ENCODE measurements at regions not wholly inside any gene's neighbourhood (a gene's known extent, or its start where the extent isn't known, plus 50 kb on each side); places are given as distances from the start of the nearest gene placed in this dataset.

GRCh38 chr9:22373636-22374035 is 73.0 kb upstream of the DMRTA1 start:
- DNase-seq (no peak), ATAC-seq (no peak)
- H3K4me3 Mint-ChIP-seq = no peak overlapping the region
- H3K4me1 Mint-ChIP-seq (ENCODE audit: low read depth) = no peaks in the 10 kb centered on the region
- H3K36me3 Mint-ChIP-seq (ENCODE audit: insufficient read depth) = no peaks in the 10 kb centered on the region
- H3K9me3 Mint-ChIP-seq = no peaks in the 10 kb centered on the region
- no peaks in the 10 kb centered on the region for H3K27me3 Mint-ChIP-seq (ENCODE audit: low read depth)

GRCh38 chr9:22374051-22374450 is 72.6 kb upstream of the DMRTA1 start:
- Mint-ChIP-seq H3K27me3 (ENCODE audit: low read depth) (no peaks in the 10 kb centered on the region), H3K9me3 (no peaks in the 10 kb centered on the region), H3K36me3 (ENCODE audit: insufficient read depth) (no peaks in the 10 kb centered on the region), H3K4me3 (no peak overlapping the region), H3K4me1 (ENCODE audit: low read depth) (no peaks in the 10 kb centered on the region)
- no peak for DNase-seq
- no peak for ATAC-seq

GRCh38 chr9:22379272-22379671 is 67.4 kb upstream of the DMRTA1 start:
- no peak for ATAC-seq
- H3K4me1 Mint-ChIP-seq (ENCODE audit: low read depth) = no peaks in the 10 kb centered on the region
- H3K27me3 Mint-ChIP-seq (ENCODE audit: low read depth) = peaks cover 2% of the 10 kb centered on the region
- no peaks in the 10 kb centered on the region for H3K36me3 Mint-ChIP-seq (ENCODE audit: insufficient read depth)
- no peak overlapping the region for H3K4me3 Mint-ChIP-seq
- no peak for DNase-seq
- H3K9me3 Mint-ChIP-seq = no peaks in the 10 kb centered on the region

GRCh38 chr9:22381170-22381569 is 65.5 kb upstream of the DMRTA1 start:
- ATAC-seq (no peak), DNase-seq (no peak)
- Mint-ChIP-seq H3K4me3 (no peak overlapping the region), H3K36me3 (ENCODE audit: insufficient read depth) (no peaks in the 10 kb centered on the region), H3K4me1 (ENCODE audit: low read depth) (no peaks in the 10 kb centered on the region), H3K27me3 (ENCODE audit: low read depth) (peaks cover 2% of the 10 kb centered on the region), H3K9me3 (no peaks in the 10 kb centered on the region)

GRCh38 chr9:22382331-22382730 is 64.3 kb upstream of the DMRTA1 start:
- no peaks in the 10 kb centered on the region for H3K4me1 Mint-ChIP-seq (ENCODE audit: low read depth)
- DNase-seq (no peak), ATAC-seq (no peak)
- no peaks in the 10 kb centered on the region for H3K36me3 Mint-ChIP-seq (ENCODE audit: insufficient read depth)
- no peaks in the 10 kb centered on the region for H3K9me3 Mint-ChIP-seq
- H3K27me3 Mint-ChIP-seq (ENCODE audit: low read depth) = peaks cover 2% of the 10 kb centered on the region
- no peak overlapping the region for H3K4me3 Mint-ChIP-seq

- DNase-seq = no peak
- no peak overlapping the region for H3K4me3 Mint-ChIP-seq
- no peaks in the 10 kb centered on the region for H3K36me3 Mint-ChIP-seq (ENCODE audit: insufficient read depth)
- no peaks in the 10 kb centered on the region for H3K9me3 Mint-ChIP-seq
- H3K4me1 Mint-ChIP-seq (ENCODE audit: low read depth) = no peaks in the 10 kb centered on the region
- ATAC-seq = no peak
- peaks cover 2% of the 10 kb centered on the region for H3K27me3 Mint-ChIP-seq (ENCODE audit: low read depth)
These were observed 62.9 kb upstream of the DMRTA1 start for GRCh38 chr9:22383718-22384117.

GRCh38 chr9:22389271-22389670 is 57.4 kb upstream of the DMRTA1 start:
- no peaks in the 10 kb centered on the region for H3K27me3 Mint-ChIP-seq (ENCODE audit: low read depth)
- H3K9me3 Mint-ChIP-seq = no peaks in the 10 kb centered on the region
- H3K4me3 Mint-ChIP-seq = no peak overlapping the region
- H3K36me3 Mint-ChIP-seq (ENCODE audit: insufficient read depth) = no peaks in the 10 kb centered on the region
- no peaks in the 10 kb centered on the region for H3K4me1 Mint-ChIP-seq (ENCODE audit: low read depth)
- no peak for DNase-seq
- no peak for ATAC-seq

- no peak for ATAC-seq
- Mint-ChIP-seq H3K27me3 (ENCODE audit: low read depth) (no peaks in the 10 kb centered on the region), H3K4me3 (no peak overlapping the region), H3K36me3 (ENCODE audit: insufficient read depth) (no peaks in the 10 kb centered on the region), H3K4me1 (ENCODE audit: low read depth) (no peaks in the 10 kb centered on the region), H3K9me3 (peaks cover 8% of the 10 kb centered on the region)
- DNase-seq = no peak
These were observed 54.1 kb upstream of the DMRTA1 start for GRCh38 chr9:22392523-22392922.

GRCh38 chr9:22395687-22396141 is 50.9 kb upstream of the DMRTA1 start:
- Mint-ChIP-seq H3K4me3 (no peak overlapping the region), H3K36me3 (ENCODE audit: insufficient read depth) (no peaks in the 10 kb centered on the region), H3K4me1 (ENCODE audit: low read depth) (no peaks in the 10 kb centered on the region), H3K27me3 (ENCODE audit: low read depth) (no peaks in the 10 kb centered on the region), H3K9me3 (peaks cover 8% of the 10 kb centered on the region)
- ATAC-seq (no peak), DNase-seq (no peak)
